BJ (cell line): ENCODE measurements at regions not wholly inside any gene's neighbourhood (a gene's known extent, or its start where the extent isn't known, plus 50 kb on each side); places are given as distances from the start of the nearest gene placed in this dataset.

Source experiments
- CTCF ChIA-PET: fragments of 350-600 bp; formaldehyde crosslinking; extraction: SDS; loops from one replicate; lab custom pipeline; 2021; ENCODE audit warnings: antibody characterized with exemption, inconsistent platforms; lab: Yijun Ruan, JAX
- POLR2A ChIA-PET: fragments of 300-600 bp; sonication (Branson Sonifier 250); formaldehyde crosslinking; extraction: SDS; loops from one replicate; lab custom pipeline; 2021; ENCODE audit warnings: antibody characterized with exemption; lab: Charles Lee
- DNase-seq: peaks from one replicate; pipeline ENCODE4 v3.0.0-alpha.2; 2011; ENCODE audit warnings: low read depth
- H3K27me3 ChIP-seq: 2 replicates; pipeline ENCODE4 v1.6.0; 2011; ENCODE audit warnings: low read length; ENCODE audit not compliant: control insufficient read depth, insufficient read depth
- H3K36me3 ChIP-seq: 2 replicates; pipeline ENCODE4 v1.5.1; 2011; ENCODE audit warnings: low read length; ENCODE audit not compliant: control insufficient read depth, insufficient read depth
- H3K4me3 ChIP-seq: 2 replicates; pipeline ENCODE4 v1.5.1; 2011; ENCODE audit warnings: low read depth, mild to moderate bottlenecking, control low read depth, low read length
- TF ChIP-seq, protein P1 (sequence below): IDR thresholded peaks from 2 replicates; pipeline ENCODE4 v1.5.1; 2011; ENCODE audit warnings: low read depth, mild to moderate bottlenecking, control low read depth, inconsistent platforms, low read length, moderate library complexity; ENCODE audit not compliant: insufficient read depth

DNA sequence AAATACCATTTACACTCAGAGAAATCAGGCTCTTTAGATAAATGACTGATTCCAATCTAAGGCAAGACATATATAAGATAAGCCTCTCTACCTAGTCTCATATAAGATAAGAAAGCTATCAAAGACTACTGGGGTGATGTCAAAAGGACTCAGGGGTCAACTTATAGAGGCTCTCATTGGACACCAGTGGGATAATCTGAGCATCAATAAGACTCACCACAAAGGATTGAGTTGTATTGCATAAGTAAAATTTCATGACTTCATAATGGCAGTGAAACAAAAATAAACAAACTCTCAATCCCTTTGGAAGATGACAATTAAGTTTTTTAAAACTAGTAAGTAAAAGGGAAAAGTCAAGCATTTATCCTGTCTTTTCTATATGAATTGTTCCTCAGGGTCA, 317.8 kb downstream of the SHQ1 start:
- Histone ChIP-seq H3K4me3 (no peak overlapping the region), H3K36me3 (no peaks in the 10 kb centered on the region), H3K27me3 (no peaks in the 10 kb centered on the region)
- ChIA-PET POLR2A (no interaction called here), CTCF (interaction anchor here (0.6 kb wide), 1 partner anchor 160 kb away, joined by 3 read pairs; no protein-coding TSS in a partner anchor)
- DNase-seq: no peak
- TF ChIP-seq, protein P1, sequence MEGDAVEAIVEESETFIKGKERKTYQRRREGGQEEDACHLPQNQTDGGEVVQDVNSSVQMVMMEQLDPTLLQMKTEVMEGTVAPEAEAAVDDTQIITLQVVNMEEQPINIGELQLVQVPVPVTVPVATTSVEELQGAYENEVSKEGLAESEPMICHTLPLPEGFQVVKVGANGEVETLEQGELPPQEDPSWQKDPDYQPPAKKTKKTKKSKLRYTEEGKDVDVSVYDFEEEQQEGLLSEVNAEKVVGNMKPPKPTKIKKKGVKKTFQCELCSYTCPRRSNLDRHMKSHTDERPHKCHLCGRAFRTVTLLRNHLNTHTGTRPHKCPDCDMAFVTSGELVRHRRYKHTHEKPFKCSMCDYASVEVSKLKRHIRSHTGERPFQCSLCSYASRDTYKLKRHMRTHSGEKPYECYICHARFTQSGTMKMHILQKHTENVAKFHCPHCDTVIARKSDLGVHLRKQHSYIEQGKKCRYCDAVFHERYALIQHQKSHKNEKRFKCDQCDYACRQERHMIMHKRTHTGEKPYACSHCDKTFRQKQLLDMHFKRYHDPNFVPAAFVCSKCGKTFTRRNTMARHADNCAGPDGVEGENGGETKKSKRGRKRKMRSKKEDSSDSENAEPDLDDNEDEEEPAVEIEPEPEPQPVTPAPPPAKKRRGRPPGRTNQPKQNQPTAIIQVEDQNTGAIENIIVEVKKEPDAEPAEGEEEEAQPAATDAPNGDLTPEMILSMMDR: no peak

DNA sequence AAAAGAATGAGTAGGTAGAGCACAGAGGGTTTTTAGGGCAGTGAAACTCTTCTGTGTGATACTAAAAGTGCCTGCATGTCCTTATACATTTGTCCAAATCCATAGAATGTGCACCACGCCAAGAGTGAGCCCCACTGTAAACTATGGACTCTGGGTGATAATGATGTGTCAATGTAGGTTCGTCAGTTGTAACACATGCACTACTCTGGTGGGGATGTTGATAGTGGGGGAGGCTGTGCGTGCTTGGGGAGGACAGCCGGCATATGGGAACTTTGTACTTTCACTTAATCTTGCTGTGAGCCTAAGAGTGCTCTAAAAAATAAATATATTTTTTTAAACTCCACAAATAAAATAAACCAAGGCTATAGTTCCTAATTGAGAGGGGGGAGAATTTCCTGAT, 319.2 kb downstream of the SHQ1 start:
- Histone ChIP-seq H3K36me3 (no peaks in the 10 kb centered on the region), H3K4me3 (no peak overlapping the region), H3K27me3 (no peaks in the 10 kb centered on the region)
- CTCF ChIA-PET: no interaction called here
- POLR2A ChIA-PET: no interaction called here
- TF ChIP-seq, protein P1: no peak
- DNase-seq: no peak

DNA sequence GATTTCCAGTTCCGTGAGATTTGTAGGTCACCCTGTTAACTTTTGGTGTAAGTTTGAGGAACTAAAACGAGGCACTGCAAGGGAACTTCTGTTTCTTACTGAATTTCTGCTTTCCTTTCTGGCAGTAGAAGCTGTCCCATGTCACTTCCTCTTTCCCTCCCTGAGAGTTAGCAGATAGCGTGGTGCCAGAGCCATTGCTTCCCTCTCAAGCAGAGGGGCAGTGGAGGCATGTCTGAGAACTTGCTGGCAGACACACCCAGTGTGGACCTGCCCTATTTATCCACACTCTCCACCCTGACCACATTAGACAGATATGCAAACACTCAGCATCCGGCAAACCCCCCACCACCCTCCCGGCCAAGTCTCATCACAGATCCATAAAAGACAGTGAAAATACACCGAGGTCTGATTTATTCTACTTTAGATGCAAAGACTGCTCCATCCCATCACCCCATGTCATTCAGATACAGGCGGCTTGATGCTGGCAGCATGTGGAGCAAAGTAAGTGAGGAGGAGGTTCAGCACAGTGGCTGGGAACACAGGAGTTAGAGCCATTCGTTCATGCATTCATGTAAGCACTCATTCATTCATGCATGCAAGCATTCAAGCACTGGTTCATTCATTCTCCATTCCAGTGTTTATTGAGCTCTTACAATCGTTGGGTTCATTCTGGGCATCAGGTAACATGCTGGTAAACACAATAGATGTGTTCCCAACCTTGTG, 324.7 kb downstream of the SHQ1 start:
- H3K4me3 ChIP-seq: no peak overlapping the region
- DNase-seq: no peak
- ChIA-PET CTCF (interaction anchor here (1.2 to 1.3 kb wide), 2 partner anchors 8 to 13 kb away, joined by 3 to 4 read pairs; no protein-coding TSS in a partner anchor), POLR2A (no interaction called here)
- H3K36me3 ChIP-seq: no peaks in the 10 kb centered on the region
- TF ChIP-seq, protein P1: no peak
- H3K27me3 ChIP-seq: no peaks in the 10 kb centered on the region

DNA sequence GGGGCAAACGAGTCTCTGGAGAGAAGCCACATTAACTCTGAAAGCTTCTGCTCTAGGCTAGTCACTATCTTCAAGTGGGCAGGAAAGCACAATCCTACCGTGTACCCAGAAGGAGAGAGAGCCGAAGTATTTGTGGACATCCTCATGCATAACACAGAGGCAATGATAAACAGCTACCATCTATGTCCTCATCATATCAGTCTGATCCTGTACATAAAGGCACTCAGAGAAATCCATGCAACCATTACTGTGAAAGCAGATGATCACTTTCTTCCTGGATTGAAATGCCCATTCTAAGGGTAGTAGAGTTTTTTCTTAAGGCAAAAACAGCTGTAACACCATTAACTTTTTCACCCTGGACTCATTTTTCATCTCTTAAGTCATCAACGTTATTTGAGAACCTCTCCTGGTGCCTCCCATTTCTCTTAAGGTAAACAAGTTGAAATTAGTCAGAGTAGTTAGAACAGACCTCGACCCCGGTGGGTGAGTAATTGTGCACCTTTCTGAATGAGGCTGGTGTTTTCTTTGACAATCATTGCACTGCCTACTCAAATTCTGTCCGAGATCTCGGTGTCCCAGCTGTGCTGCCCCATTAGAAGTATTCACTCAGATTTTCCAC, 327.4 kb downstream of the SHQ1 start:
- POLR2A ChIA-PET: no interaction called here
- TF ChIP-seq, protein P1: no peak
- DNase-seq: peak; percentile 16
- no peak overlapping the region for H3K4me3 ChIP-seq
- CTCF ChIA-PET: interaction anchor here (0.5 kb wide), 1 partner anchor 21 kb away, joined by 4 read pairs; no protein-coding TSS in a partner anchor
- no peaks in the 10 kb centered on the region for H3K36me3 ChIP-seq
- H3K27me3 ChIP-seq: no peaks in the 10 kb centered on the region

DNA sequence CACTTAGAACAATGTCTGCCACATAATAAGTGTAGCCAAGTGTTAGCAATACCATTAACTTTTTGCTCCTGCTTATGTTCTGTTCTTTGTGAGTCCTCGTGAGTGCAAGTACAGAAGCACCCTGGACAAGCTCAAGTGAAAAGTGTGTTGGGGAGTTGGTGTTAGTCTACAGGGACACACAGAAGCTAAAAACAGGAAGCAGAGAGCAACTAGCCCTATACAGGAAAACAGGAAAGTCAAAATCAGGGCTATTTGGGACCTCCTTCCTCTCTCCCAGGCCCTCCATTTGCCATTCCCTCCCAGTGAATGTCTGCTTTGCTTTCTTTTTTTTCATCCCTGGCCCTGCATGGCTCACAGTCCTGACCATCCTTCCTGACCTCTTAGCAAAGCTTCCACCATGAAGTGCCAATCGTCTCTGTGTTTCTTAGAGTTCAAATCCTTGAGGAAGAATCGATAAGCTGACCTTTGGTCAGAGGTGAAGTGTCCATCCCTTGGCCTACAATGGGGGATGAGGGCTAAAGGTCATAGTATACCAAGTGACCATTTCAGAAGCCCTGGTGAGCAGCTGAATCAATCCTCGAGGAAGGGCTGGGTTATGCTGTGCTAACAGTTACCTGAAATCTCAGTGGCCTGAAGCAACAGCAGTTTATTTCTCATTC, 328.2 kb downstream of the SHQ1 start:
- TF ChIP-seq, protein P1: no peak

More for the DNA sequence above, 328.2 kb downstream of the SHQ1 start:
- ChIA-PET POLR2A (no interaction called here), CTCF (no interaction called here)
- H3K27me3 ChIP-seq: no peaks in the 10 kb centered on the region
- DNase-seq: no peak
- no peak overlapping the region for H3K4me3 ChIP-seq
- no peaks in the 10 kb centered on the region for H3K36me3 ChIP-seq
